ENCODE measurements at regions not wholly inside any gene's neighbourhood (a gene's known extent, or its start where the extent isn't known, plus 50 kb on each side); places are given as distances from the start of the nearest gene placed in this dataset.

- ChIA-PET POLR2A (interaction anchor here (0.8 kb wide), 1 partner anchor 12 kb away, joined by 3 read pairs; no protein-coding TSS in a partner anchor), CTCF (ENCODE audit: low intra/inter-chr PET ratio) (no interaction called here)
- in situ Hi-C loops (cut with MboI): no loop called here
- Histone ChIP-seq H3K4me1 (replicated peaks in 1 of 2; ENCODE audit: control insufficient read depth in 2 of 2, insufficient read depth in 2 of 2, low read length in 2 of 2) (no peaks in the 10 kb centered on the region), H3K27ac (ENCODE audit: extremely low read depth, low read depth, low read length) (no peak overlapping the region), H3K4me2 (ENCODE audit: insufficient read depth, low read length) (no peak overlapping the region), H3K9me3 (replicated peaks; ENCODE audit: control insufficient read depth, insufficient read depth, low read depth, low read length) (no peaks in the 10 kb centered on the region), H3K36me3 (ENCODE audit: control insufficient read depth, insufficient read depth, low read length) (no peaks in the 10 kb centered on the region), H3K4me3 (no peak overlapping the region), H4K20me1 (replicated peaks; ENCODE audit: control insufficient read depth, insufficient read depth, low read length) (no peaks in the 10 kb centered on the region), H3K27me3 (ENCODE audit: control insufficient read depth in 2 of 2, insufficient read depth in 2 of 2, low read length in 2 of 2) (no peaks in the 10 kb centered on the region), H2AFZ (ENCODE audit: low read depth, low read length) (no peak overlapping the region), H3K9me1 (ENCODE audit: control insufficient read depth, insufficient read depth, low read length) (no peaks in the 10 kb centered on the region), H3K9ac (ENCODE audit: insufficient read depth in 1 of 2, low read depth in 2 of 2, low read length in 2 of 2) (no peak overlapping the region), H3K79me2 (ENCODE audit: control insufficient read depth, insufficient read depth, low read length) (no peaks in the 10 kb centered on the region)
- intact Hi-C loops (cut with micrococcal nuclease): no loop called here
- no TSS peak for BruUV-seq (replicated peaks)
- WGBS (ENCODE audit: insufficient coverage, low coverage, missing lambda C conversion rate): 7% methylated on average over 2 of the region's 2 CpGs
- TF ChIP-seq PRMT5 (CRISPR knock-in tag; IDR thresholded peaks at IDR 0.05) (no peak), ZNF740 (CRISPR knock-in tag; IDR thresholded peaks at IDR 0.05) (no peak), ZNF740 (tag; IDR thresholded peaks at IDR 0.05) (no peak), ZFP30 (CRISPR knock-in tag; IDR thresholded peaks at IDR 0.05; ENCODE audit: borderline replicate concordance) (no peak), ZNF197 (CRISPR knock-in tag; IDR thresholded peaks at IDR 0.05; ENCODE audit: low read depth) (no peak), HNRNPL (IDR thresholded peaks at IDR 0.05; ENCODE audit: low read depth, low read length) (no peak), CBX3 (IDR thresholded peaks at IDR 0.05; ENCODE audit: borderline replicate concordance in 1 of 2, low read length in 2 of 2) (no peak), PURB (CRISPR knock-in tag; IDR thresholded peaks at IDR 0.05; ENCODE audit: low read depth) (no peak), CBFB (CRISPR knock-in tag; IDR thresholded peaks at IDR 0.05) (no peak), ZNF407 (IDR thresholded peaks at IDR 0.05; ENCODE audit: low read depth) (no peak)
- DNase-seq (ENCODE audit: extremely low read depth in 1 of 4, low spot score in 3 of 4): no peak
- no peak for FAIRE-seq
- no peak for ATAC-seq
These were observed 158.1 kb upstream of the TARS1 start for GRCh38 chr5:33282696-33283095.
